ENCODE measurements at regions not wholly inside any gene's neighbourhood (a gene's known extent, or its start where the extent isn't known, plus 50 kb on each side); places are given as distances from the start of the nearest gene placed in this dataset.
"Not testable (repeated sequence)": the region's sequence is repeated elsewhere in the genome, so short reads cannot be mapped to it uniquely, and the experiment has no call there.

GRCh38 chr10:78600740-78601139 is 468.0 kb upstream of the ZMIZ1 start:
- no peaks in the 10 kb centered on the region for H3K36me3 ChIP-seq (ENCODE audit: insufficient read depth, low read depth, low read length)
- H3K4me3 ChIP-seq (ENCODE audit: low read length) = no peak overlapping the region
- no peaks in the 10 kb centered on the region for H3K9me3 ChIP-seq (ENCODE audit: insufficient read depth, low read depth, low read length)
- no peaks in the 10 kb centered on the region for H3K4me1 ChIP-seq (ENCODE audit: insufficient read depth, low read length)
- no peak overlapping the region for H3K27ac ChIP-seq (ENCODE audit: low read length)
- peaks cover 8% of the 10 kb centered on the region; the same call in 1 of the 2 replicates for H3K27me3 ChIP-seq (ENCODE audit: insufficient read depth, low read length)
- no peak overlapping the region for H3K9ac ChIP-seq (ENCODE audit: low read depth, low read length)

- Histone ChIP-seq H3K4me3 (ENCODE audit: low read length) (no peak overlapping the region), H3K27ac (ENCODE audit: low read length) (no peak overlapping the region), H3K36me3 (ENCODE audit: insufficient read depth, low read depth, low read length) (no peaks in the 10 kb centered on the region), H3K27me3 (ENCODE audit: insufficient read depth, low read length) (peaks cover 8% of the 10 kb centered on the region; the same call in 1 of the 2 replicates), H3K9ac (ENCODE audit: low read depth, low read length) (no peak overlapping the region), H3K9me3 (ENCODE audit: insufficient read depth, low read depth, low read length) (no peaks in the 10 kb centered on the region), H3K4me1 (ENCODE audit: insufficient read depth, low read length) (no peaks in the 10 kb centered on the region)
Observed at GRCh38 chr10:78602201-78602932, 466.4 kb upstream of the ZMIZ1 start.

- H3K4me3 ChIP-seq (ENCODE audit: low read length) = no peak overlapping the region
- no peaks in the 10 kb centered on the region for H3K4me1 ChIP-seq (ENCODE audit: insufficient read depth, low read length)
- no peaks in the 10 kb centered on the region for H3K36me3 ChIP-seq (ENCODE audit: insufficient read depth, low read depth, low read length)
- peaks cover 8% of the 10 kb centered on the region; the same call in 1 of the 2 replicates for H3K27me3 ChIP-seq (ENCODE audit: insufficient read depth, low read length)
- H3K9me3 ChIP-seq (ENCODE audit: insufficient read depth, low read depth, low read length) = peaks cover 7% of the 10 kb centered on the region
- H3K9ac ChIP-seq (ENCODE audit: low read depth, low read length) = no peak overlapping the region
- no peak overlapping the region for H3K27ac ChIP-seq (ENCODE audit: low read length)
Observed at GRCh38 chr10:78604286-78604685, 464.5 kb upstream of the ZMIZ1 start.

- Histone ChIP-seq H3K9me3 (ENCODE audit: insufficient read depth, low read depth, low read length) (peaks cover 7% of the 10 kb centered on the region), H3K9ac (ENCODE audit: low read depth, low read length) (no peak overlapping the region), H3K4me1 (ENCODE audit: insufficient read depth, low read length) (no peaks in the 10 kb centered on the region), H3K27ac (ENCODE audit: low read length) (no peak overlapping the region), H3K27me3 (ENCODE audit: insufficient read depth, low read length) (peaks cover 8% of the 10 kb centered on the region; the same call in 1 of the 2 replicates), H3K36me3 (ENCODE audit: insufficient read depth, low read depth, low read length) (no peaks in the 10 kb centered on the region), H3K4me3 (ENCODE audit: low read length) (no peak overlapping the region)
Observed at GRCh38 chr10:78604721-78605120, 464.0 kb upstream of the ZMIZ1 start.

- H3K4me1 ChIP-seq (ENCODE audit: insufficient read depth, low read length) = no peaks in the 10 kb centered on the region
- H3K27me3 ChIP-seq (ENCODE audit: insufficient read depth, low read length) = peaks cover 4% of the 10 kb centered on the region; the same call in 1 of the 2 replicates
- H3K9me3 ChIP-seq (ENCODE audit: insufficient read depth, low read depth, low read length) = peaks cover 7% of the 10 kb centered on the region
- H3K27ac ChIP-seq (ENCODE audit: low read length) = no peak overlapping the region
- H3K9ac ChIP-seq (ENCODE audit: low read depth, low read length) = no peak overlapping the region
- no peak overlapping the region for H3K4me3 ChIP-seq (ENCODE audit: low read length)
- no peaks in the 10 kb centered on the region for H3K36me3 ChIP-seq (ENCODE audit: insufficient read depth, low read depth, low read length)
Observed at GRCh38 chr10:78605800-78606350, 462.9 kb upstream of the ZMIZ1 start.

GRCh38 chr10:78606766-78607165 is 462.0 kb upstream of the ZMIZ1 start:
- H3K27ac ChIP-seq (ENCODE audit: low read length); H3K9ac ChIP-seq (ENCODE audit: low read depth, low read length); H3K27me3 ChIP-seq (ENCODE audit: insufficient read depth, low read length); H3K4me1 ChIP-seq (ENCODE audit: insufficient read depth, low read length); H3K36me3 ChIP-seq (ENCODE audit: insufficient read depth, low read depth, low read length); H3K9me3 ChIP-seq (ENCODE audit: insufficient read depth, low read depth, low read length); H3K4me3 ChIP-seq (ENCODE audit: low read length): not testable (repeated sequence)

DNA sequence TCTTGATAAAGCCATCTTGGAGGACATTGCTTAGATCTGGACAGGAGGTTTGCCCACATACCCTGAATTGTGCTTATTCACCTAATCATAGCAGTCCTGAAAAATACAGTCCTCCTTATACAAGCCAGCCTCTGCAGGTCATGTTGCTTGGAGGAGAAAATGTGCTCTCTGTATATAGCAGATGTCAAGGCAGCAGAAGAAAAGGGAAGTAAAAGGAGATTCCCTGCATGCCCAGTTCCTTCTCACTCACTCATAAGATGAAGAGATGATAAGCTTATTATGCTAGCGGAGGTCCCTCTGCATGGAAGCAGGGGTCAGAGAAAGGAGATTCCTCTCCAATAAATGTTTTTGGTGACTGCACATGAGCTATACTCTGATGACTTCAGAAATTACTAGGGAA is 458.8 kb upstream of the ZMIZ1 start:
- no peak overlapping the region for H3K9ac ChIP-seq (ENCODE audit: low read depth, low read length)
- no peaks in the 10 kb centered on the region for H3K27me3 ChIP-seq (ENCODE audit: insufficient read depth, low read length)
- H3K36me3 ChIP-seq (ENCODE audit: insufficient read depth, low read depth, low read length) = no peaks in the 10 kb centered on the region
- H3K9me3 ChIP-seq (ENCODE audit: insufficient read depth, low read depth, low read length) = peaks cover 7% of the 10 kb centered on the region
- no peaks in the 10 kb centered on the region for H3K4me1 ChIP-seq (ENCODE audit: insufficient read depth, low read length)
- H3K4me3 ChIP-seq (ENCODE audit: low read length) = no peak overlapping the region
- no peak overlapping the region for H3K27ac ChIP-seq (ENCODE audit: low read length)

DNA sequence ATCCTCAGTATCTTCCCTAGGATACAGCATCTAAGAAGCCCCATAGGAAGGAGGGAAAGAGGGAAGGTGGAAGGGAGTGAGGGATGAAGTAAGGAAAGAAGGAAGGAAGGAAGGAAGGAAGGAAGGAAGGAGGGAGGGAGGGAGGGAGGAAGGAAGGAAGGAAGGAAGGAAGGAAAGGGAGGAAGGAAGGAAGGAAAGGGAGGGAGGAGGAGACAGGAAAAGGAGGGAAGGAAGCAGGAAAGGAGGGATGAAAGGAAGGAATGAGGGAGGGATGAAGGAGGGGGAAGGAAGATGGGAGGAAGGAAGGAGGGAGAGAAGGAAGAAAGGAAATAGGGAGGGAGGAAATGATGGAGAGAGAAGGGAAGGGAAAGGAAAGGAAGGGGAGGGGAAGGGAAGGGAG is 455.6 kb upstream of the ZMIZ1 start:
- no peaks in the 10 kb centered on the region for H3K27me3 ChIP-seq (ENCODE audit: insufficient read depth, low read length)
- no peak overlapping the region for H3K4me3 ChIP-seq (ENCODE audit: low read length)
- H3K4me1 ChIP-seq (ENCODE audit: insufficient read depth, low read length) = no peaks in the 10 kb centered on the region
- H3K36me3 ChIP-seq (ENCODE audit: insufficient read depth, low read depth, low read length) = no peaks in the 10 kb centered on the region
- no peak overlapping the region for H3K27ac ChIP-seq (ENCODE audit: low read length)
- H3K9me3 ChIP-seq (ENCODE audit: insufficient read depth, low read depth, low read length) = peaks cover 7% of the 10 kb centered on the region
- no peak overlapping the region for H3K9ac ChIP-seq (ENCODE audit: low read depth, low read length)

- no peaks in the 10 kb centered on the region for H3K27me3 ChIP-seq (ENCODE audit: insufficient read depth, low read length)
- H3K36me3 ChIP-seq (ENCODE audit: insufficient read depth, low read depth, low read length) = no peaks in the 10 kb centered on the region
- H3K4me1 ChIP-seq (ENCODE audit: insufficient read depth, low read length) = no peaks in the 10 kb centered on the region
- H3K27ac ChIP-seq (ENCODE audit: low read length) = no peak overlapping the region
- no peak overlapping the region for H3K9ac ChIP-seq (ENCODE audit: low read depth, low read length)
- H3K4me3 ChIP-seq (ENCODE audit: low read length) = no peak overlapping the region
- H3K9me3 ChIP-seq (ENCODE audit: insufficient read depth, low read depth, low read length) = peaks cover under 1% of the 10 kb centered on the region
Observed at GRCh38 chr10:78614267-78614666, 454.5 kb upstream of the ZMIZ1 start.

DNA sequence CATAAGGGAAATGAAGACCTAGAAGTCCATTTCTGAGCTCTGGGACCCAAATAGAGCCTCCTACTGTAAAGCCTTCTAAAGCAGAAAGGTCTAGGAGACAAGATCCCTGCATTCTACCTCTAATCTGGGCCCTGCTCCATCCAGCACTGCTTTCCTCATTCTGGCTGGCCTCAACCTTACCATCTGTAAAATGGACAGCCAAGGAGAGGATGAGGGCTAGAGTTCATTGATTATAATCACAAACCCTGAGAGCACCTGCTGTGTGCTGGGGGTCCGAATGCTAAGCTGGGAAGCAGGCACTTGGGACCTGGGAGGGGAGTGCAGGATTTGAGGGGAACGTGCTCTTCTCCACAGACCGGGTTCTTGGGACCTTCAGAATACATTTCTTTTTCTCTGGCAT is 454.0 kb upstream of the ZMIZ1 start:
- no peaks in the 10 kb centered on the region for H3K4me1 ChIP-seq (ENCODE audit: insufficient read depth, low read length)
- H3K27ac ChIP-seq (ENCODE audit: low read length) = no peak overlapping the region
- H3K4me3 ChIP-seq (ENCODE audit: low read length) = no peak overlapping the region
- H3K36me3 ChIP-seq (ENCODE audit: insufficient read depth, low read depth, low read length) = no peaks in the 10 kb centered on the region
- H3K9ac ChIP-seq (ENCODE audit: low read depth, low read length) = no peak overlapping the region
- no peaks in the 10 kb centered on the region for H3K9me3 ChIP-seq (ENCODE audit: insufficient read depth, low read depth, low read length)
- H3K27me3 ChIP-seq (ENCODE audit: insufficient read depth, low read length) = no peaks in the 10 kb centered on the region

DNA sequence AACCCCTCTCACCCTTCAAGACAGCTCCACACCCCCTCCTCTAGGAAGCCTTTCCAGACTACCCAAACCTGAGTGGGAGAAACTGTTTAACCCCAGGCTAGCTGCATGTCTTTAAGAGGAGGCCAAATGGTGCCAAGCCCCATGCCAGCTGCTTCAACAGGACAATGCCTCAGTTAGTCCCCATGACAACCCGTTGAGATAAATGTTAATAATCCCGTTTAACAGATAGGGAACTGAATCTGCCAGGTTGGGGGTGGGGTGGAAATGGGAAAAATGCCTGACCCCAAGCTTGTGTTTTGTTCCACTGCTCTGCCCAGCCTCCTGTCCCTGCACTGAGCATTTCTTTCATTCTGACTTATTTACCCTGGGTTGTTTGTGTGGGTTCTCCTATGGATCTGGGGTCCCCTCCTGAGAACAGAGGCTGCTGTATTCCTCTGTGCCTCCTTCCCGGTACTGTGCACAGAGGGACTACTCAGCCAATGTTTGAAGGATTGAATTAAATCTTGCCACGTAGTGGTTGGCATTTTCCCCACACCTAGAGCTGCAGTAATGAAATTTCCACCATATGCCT is 452.6 kb upstream of the ZMIZ1 start:
- Histone ChIP-seq H3K4me1 (ENCODE audit: insufficient read depth, low read length) (no peaks in the 10 kb centered on the region), H3K9me3 (ENCODE audit: insufficient read depth, low read depth, low read length) (no peaks in the 10 kb centered on the region), H3K36me3 (ENCODE audit: insufficient read depth, low read depth, low read length) (no peaks in the 10 kb centered on the region), H3K4me3 (ENCODE audit: low read length) (no peak overlapping the region), H3K27ac (ENCODE audit: low read length) (no peak overlapping the region), H3K27me3 (ENCODE audit: insufficient read depth, low read length) (no peaks in the 10 kb centered on the region), H3K9ac (ENCODE audit: low read depth, low read length) (no peak overlapping the region)

DNA sequence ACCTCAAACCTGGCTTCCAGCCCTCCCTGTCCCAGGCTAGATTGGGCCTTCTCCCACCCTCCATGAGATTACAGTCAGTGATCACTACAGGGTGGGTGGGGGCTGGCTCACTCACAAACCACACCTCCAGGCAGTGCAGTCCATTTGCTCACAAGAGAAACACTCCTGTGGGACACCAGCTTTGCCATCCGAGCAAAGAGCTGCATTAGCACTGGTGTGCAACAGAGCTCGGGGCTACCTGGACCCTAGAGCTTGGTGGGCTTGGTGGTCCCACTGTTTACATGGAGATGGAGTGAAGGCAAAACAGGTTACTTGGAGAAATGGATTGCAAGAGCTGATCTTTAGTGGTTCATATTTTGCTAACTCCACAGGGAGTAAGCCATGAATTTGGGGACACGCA is 451.7 kb upstream of the ZMIZ1 start:
- no peaks in the 10 kb centered on the region for H3K9me3 ChIP-seq (ENCODE audit: insufficient read depth, low read depth, low read length)
- no peaks in the 10 kb centered on the region for H3K4me1 ChIP-seq (ENCODE audit: insufficient read depth, low read length)
- H3K36me3 ChIP-seq (ENCODE audit: insufficient read depth, low read depth, low read length) = no peaks in the 10 kb centered on the region
- H3K27ac ChIP-seq (ENCODE audit: low read length) = no peak overlapping the region
- no peaks in the 10 kb centered on the region for H3K27me3 ChIP-seq (ENCODE audit: insufficient read depth, low read length)
- H3K4me3 ChIP-seq (ENCODE audit: low read length) = no peak overlapping the region
- no peak overlapping the region for H3K9ac ChIP-seq (ENCODE audit: low read depth, low read length)

Measured in iPS-20b (cell line).